ENCODE measurements at regions not wholly inside any gene's neighbourhood (a gene's known extent, or its start where the extent isn't known, plus 50 kb on each side); places are given as distances from the start of the nearest gene placed in this dataset.

GRCh38 chr7:80298201-80298600, 163.6 kb downstream of the GNAI1 start:
- TF ChIP-seq CREB1 (IDR thresholded peaks at IDR 0.05; ENCODE audit: low read depth) (no peak), TCF12 (IDR thresholded peaks at IDR 0.05; ENCODE audit: low read depth) (no peak), RAD21 (IDR thresholded peaks at IDR 0.05; ENCODE audit: low read depth) (no peak), YY1 (IDR thresholded peaks at IDR 0.05; ENCODE audit: low read depth) (no peak), EGR1 (IDR thresholded peaks at IDR 0.05) (no peak), NFIC (IDR thresholded peaks at IDR 0.05) (no peak), MAX (IDR thresholded peaks at IDR 0.05) (no peak), EP300 (IDR thresholded peaks at IDR 0.05; ENCODE audit: borderline replicate concordance) (no peak), FOXM1 (IDR thresholded peaks at IDR 0.05; ENCODE audit: borderline replicate concordance, low read depth) (no peak), TAF1 (IDR thresholded peaks at IDR 0.05; ENCODE audit: low read depth) (no peak), REST (IDR thresholded peaks at IDR 0.05; ENCODE audit: low read depth) (no peak), CEBPB (IDR thresholded peaks at IDR 0.05) (no peak), USF1 (IDR thresholded peaks at IDR 0.05) (no peak)
